HG03108 (cell line): ENCODE measurements at regions not wholly inside any gene's neighbourhood (a gene's known extent, or its start where the extent isn't known, plus 50 kb on each side); places are given as distances from the start of the nearest gene placed in this dataset.

Source experiments
- ATAC-seq: cut with Tn5 transposase; IDR thresholded peaks from one replicate; pipeline ENCODE4 v1.9.1; 2021; ENCODE audit warnings: moderate library complexity; ENCODE audit not compliant: unreplicated experiment

DNA sequence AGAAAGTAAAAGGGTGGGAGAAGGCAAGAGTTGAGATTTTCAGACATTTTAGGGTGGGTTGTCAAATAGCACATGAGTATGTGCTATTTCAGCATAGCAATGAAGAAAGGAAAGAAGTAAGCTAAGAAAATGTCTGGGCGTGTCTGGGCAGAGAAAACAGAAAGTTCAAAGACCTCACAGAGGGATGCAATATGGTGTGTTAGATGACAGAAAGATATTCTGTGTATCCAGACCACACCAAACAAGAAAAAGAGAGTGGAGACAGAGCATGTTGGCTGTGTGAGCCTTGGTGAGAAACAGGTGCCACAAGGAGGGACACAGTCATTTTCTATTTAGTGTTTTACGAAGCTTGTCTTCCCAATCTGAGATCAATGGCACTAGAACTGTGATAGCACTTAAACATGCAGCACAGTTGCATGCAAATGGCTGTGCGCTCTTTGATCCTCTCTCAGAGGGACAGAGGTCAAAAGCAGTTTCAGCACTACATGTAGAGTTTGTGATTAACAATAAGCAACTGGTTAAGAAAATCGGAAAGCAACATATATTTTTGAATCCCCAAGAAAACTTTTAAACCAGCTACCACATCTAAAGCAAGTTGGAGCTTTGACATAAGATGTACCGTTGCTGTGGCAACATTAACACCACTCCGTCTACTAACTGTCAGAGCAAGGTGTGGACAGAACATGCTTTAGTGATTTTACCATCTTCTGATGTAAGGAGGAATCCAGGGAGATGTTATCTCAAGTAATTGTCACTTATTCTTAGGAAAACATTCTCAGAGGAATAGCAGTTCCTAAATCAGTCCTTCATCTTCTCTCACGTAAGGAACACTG, 515.5 kb upstream of the NOX3 start:
- ATAC-seq = no peak

GRCh38 chr6:155970472-155970871, 514.8 kb upstream of the NOX3 start:
- no peak for ATAC-seq

DNA sequence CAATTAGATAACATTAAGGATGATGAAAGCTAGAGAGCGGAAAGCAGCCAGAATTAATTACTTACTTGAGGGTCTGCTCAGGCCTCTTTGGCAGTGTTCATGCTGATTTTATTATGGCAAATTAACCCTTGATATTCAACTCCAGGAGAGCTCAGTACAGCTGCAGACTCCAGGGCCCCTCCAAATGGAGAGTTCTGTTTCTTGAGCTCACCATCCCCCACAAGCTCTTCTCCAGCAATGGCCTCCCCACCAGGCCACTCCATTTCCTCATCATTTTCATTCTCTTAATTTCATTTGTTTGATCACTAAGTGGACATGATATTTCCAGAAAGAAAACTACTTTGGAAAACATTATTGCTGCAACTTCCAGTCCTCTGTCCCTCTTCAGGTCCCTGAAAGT, 513.3 kb upstream of the NOX3 start:
- ATAC-seq = no peak

- ATAC-seq = no peak
These were observed 511.7 kb upstream of the NOX3 start for GRCh38 chr6:155967322-155967721.

DNA sequence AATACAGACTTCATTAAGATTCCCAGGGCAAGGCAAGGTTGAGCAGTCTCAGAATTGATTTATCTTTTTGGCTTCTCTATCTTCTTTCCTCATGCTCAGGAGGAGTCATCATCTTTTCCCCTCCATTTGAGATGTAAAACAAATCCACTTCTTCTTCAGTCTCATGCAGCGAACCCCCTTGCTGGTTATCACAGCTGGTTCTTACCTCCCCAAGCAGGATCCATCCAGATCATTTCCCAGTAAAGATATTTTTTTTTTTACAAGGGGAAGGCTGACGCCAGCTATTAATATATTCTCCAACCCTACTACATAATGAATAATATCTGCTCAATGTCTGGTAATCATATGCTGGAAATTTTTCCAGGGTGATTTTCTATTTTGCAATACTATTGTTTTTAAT, 508.9 kb upstream of the NOX3 start:
- ATAC-seq = no peak

GRCh38 chr6:155962276-155962675, 506.6 kb upstream of the NOX3 start:
- ATAC-seq = no peak

DNA sequence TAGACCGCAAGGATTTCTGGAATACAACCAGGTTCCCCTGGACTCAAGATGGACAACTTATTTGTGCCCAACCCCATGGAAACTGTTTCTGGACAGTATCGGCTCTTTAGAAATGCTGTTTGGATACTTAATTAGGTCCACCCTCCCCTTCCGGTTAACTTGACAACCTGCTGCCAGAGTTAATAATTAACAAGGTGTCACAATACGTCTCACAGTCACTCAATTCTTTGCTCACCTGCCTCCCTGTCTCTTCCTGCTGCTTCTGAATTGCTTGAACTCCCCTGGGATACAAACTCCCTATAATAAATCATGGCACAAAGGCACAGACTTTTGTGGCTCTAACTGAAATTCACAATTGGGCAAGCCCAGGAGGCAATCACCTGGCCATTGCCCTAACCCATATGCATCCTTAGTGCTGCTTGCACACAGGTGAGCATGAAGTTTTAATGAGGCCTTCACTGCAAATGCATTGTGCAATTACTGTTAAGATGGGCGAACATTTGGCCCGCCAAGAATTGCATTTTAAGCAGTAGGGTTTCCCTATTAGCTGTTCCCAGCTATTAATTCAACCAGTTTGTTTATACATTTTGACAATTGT, 504.4 kb upstream of the NOX3 start:
- ATAC-seq = no peak

DNA sequence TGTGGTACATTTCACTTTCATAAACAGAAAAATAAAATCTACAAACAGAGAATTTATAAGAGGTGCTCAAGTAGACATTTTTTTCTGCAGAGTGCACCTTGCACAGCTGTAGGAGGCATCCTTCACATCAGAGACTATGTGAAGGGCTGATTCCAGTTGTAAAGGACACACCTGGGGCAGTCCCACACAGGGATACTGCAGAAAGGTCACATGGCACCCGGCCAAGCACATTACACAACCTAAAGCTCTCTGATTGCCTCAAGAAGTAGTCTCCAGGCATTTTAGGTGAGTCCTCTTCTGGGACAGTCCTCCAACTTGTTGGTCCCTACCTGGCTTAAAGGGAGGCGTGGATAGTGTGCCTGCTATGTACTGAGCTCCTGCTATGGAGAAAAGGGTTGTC, 502.9 kb upstream of the NOX3 start:
- no peak for ATAC-seq

- ATAC-seq = no peak
These were observed 499.4 kb upstream of the NOX3 start for GRCh38 chr6:155955038-155955437.

DNA sequence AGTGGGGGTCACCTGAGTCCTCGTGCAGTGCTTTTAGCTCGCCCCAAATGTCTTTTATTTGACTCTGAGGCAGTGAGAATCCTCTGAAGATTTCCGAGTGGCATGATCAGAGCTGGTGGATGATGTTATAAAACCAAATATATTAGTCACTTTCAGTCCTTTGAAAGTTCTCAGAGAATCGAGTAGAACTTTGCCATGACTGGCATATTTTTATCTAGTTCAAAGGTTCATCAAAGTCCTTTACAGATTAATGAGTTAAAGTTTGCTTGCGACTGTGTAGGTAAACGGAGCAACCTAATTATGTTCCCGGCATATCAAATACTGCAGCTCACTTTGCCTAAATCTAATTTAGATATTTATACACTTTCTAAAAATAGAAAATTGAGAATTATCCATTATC, 498.5 kb upstream of the NOX3 start:
- ATAC-seq = no peak

DNA sequence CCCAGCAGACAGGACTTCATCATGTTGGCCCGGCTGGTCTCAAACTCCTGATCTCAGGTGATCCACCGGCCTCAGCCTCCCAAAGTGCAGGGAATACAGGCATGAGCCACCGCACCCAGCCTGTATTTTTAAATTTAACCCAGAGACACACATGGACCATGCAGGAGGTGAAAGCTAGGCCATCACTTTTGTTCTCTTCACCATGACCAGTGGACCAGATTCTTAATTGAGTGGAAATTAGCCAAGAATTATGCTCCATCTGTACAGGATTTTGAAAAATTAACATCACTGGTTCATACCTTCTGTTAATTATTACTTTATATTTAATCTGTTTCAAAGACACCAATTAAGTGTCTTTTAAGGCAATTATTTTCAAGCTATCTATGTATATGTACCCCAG, 493.6 kb upstream of the NOX3 start:
- ATAC-seq = no peak

- ATAC-seq = no peak
These were observed 491.2 kb upstream of the NOX3 start for GRCh38 chr6:155946860-155947259.

- ATAC-seq = no peak
These were observed 488.0 kb upstream of the NOX3 start for GRCh38 chr6:155943635-155944034.

GRCh38 chr6:155939253-155939652, 483.6 kb upstream of the NOX3 start:
- no peak for ATAC-seq

DNA sequence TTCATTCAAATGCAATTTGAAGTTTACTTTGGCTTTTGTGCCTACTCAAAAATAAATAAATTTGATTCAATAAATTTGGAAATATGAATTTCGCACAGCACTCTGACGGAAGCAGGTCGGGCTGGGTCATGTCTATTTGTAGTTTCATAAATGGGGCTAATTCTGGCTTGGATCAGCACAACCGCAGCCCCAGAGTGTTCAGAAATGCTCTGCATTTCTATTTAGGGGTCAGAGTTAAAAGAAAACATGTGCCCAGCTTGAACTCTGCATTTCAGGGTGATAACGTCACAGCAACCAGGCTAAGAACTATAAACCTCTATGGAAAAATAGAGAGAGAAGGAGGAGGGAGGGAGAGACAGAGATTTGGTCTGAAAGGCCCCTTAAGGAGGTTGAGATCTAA, 480.9 kb upstream of the NOX3 start:
- no peak for ATAC-seq

DNA sequence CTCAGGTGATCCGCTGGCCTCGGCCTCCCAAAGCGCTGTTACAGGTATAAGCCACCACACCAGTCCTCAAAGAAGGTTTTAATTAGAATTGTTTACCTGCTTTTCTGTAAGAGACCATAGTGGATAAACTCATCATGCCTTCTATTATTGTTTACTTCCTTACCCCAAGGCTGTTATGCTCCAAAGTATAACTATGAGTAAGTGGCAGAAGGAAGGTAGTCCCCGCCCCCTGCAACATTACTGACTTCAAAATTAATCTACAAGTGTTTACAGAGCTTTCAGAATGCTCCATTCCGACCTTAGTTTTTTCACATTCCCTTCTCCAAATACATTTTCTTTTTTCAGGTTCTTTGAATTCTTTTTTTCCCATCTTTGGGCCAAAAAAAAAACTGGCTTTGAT, 480.5 kb upstream of the NOX3 start:
- no peak for ATAC-seq

- no peak for ATAC-seq
These were observed 461.4 kb upstream of the NOX3 start for GRCh38 chr6:155916846-155917624.

DNA sequence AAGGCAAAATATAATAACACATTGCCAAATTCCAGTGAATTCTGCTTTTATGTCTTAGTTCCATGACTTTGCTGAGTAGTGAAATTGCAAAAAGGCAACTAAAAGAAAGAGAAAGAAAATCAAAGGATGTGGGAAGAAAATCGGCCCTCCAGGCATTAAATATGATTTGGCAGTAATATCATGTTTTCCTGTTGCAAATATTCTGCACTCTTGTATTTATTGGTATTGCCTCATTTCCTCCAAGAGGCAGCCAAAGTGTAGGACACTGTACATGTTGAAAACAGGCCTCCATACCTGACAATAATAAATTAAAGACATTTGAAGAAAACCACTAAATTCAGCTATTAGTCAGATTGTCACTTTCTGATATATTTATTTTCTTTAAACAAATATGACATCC, 460.0 kb upstream of the NOX3 start:
- ATAC-seq = no peak

DNA sequence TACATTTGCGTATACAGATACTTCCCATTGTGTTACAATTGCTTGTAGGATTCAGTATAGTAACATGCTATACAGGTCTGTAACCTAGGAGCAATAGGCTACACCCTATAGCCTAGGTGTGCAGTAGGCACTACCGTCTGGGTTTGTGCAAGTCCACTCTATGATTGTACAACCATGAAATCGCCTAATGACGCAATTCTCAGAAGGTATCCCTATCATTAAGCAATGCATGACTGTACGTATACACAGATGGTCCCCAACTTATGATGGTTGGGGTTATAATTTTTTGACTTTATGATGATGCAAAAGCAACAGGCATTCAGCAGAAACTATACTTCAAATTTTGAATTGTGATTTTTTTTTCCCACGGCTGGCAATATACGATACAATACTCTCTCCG, 458.2 kb upstream of the NOX3 start:
- ATAC-seq = no peak

- no peak for ATAC-seq
These were observed 454.1 kb upstream of the NOX3 start for GRCh38 chr6:155909710-155910109.

- no peak for ATAC-seq
These were observed 440.0 kb upstream of the NOX3 start for GRCh38 chr6:155895641-155896040.

DNA sequence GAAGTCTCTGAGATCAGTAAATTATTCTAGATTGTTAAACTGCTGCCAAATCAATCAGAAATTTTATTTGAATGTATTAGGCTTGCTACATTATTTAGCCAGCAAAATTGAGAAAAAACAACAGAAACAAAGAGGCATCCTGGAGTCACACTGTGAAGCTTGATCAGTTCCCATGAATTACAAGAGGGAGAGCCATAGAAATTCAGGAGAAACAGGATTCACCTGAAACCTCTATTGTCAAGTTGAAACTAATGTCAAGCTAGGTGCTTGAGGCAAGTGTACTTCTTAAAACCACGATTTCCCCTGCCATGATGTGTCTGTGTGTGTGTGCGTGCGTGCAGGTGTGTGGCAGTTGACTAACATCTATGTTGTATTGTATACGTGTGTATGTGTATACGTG, 439.1 kb upstream of the NOX3 start:
- no peak for ATAC-seq
